HEK293 (cell line): ENCODE measurements at regions not wholly inside any gene's neighbourhood (a gene's known extent, or its start where the extent isn't known, plus 50 kb on each side); places are given as distances from the start of the nearest gene placed in this dataset.

Experiments used
- CTCF ChIA-PET: fragments of 350-600 bp; formaldehyde crosslinking; extraction: SDS; loops from one replicate; lab custom pipeline; 2021; ENCODE audit warnings: antibody characterized with exemption; lab: Yijun Ruan, JAX
- POLR2A ChIA-PET: fragments of 300-600 bp; formaldehyde crosslinking; extraction: SDS; loops from one replicate; lab custom pipeline; 2020; ENCODE audit warnings: antibody characterized with exemption, inconsistent platforms; lab: Yijun Ruan, JAX
- H3K27ac ChIP-seq: fragments of 200-500 bp; sonication (Bioruptor generic); 2 replicates; pipeline ENCODE4 v1.5.1; 2014; ENCODE audit warnings: low read depth, low read length, control low read depth, inconsistent platforms; ENCODE audit errors: extremely low read depth
- H3K36me3 ChIP-seq, 2 experiments: fragments of 200-500 bp in 1 of 2; sonication (Bioruptor generic) in 1 of 2; 1 replicate in 1 of 2; 2 replicates in 1 of 2; pipeline ENCODE4 v1.5.1; 2014 to 2017; ENCODE audit warnings: inconsistent platforms in 2 of 2, low read length in 2 of 2; ENCODE audit not compliant: control insufficient read depth in 2 of 2, insufficient read depth in 1 of 2
- H3K4me1 ChIP-seq: fragments of 200-500 bp; sonication (Bioruptor generic); 2 replicates; pipeline ENCODE4 v1.5.1; 2014; ENCODE audit warnings: mild to moderate bottlenecking, low read length, inconsistent platforms; ENCODE audit not compliant: control insufficient read depth, insufficient read depth
- H3K4me3 ChIP-seq: 2 replicates; pipeline ENCODE4 v1.5.1; 2011; ENCODE audit warnings: low read depth, mild to moderate bottlenecking, control low read depth, low read length, moderate library complexity
- H3K9me3 ChIP-seq: fragments of 200-500 bp; sonication (Bioruptor generic); 2 replicates; pipeline ENCODE4 v1.5.1; 2014; ENCODE audit warnings: low read depth, low read length, inconsistent platforms; ENCODE audit not compliant: control insufficient read depth, insufficient read depth
- CTCF ChIP-seq: fragments of 450-650 bp; formaldehyde crosslinking; IDR thresholded peaks from 2 replicates; pipeline ENCODE4 v1.5.1; 2016; ENCODE audit warnings: missing biosample characterization, missing genetic modification characterization
- GLIS1 ChIP-seq: fragments of 450-650 bp; formaldehyde crosslinking; IDR thresholded peaks from 2 replicates; pipeline ENCODE4 v1.5.1; 2016; ENCODE audit warnings: missing biosample characterization, missing genetic modification characterization
- HOXA7 ChIP-seq: sonication (generic); formaldehyde crosslinking; IDR thresholded peaks from 2 replicates; pipeline ENCODE4 v1.8.1; 2022; ENCODE audit warnings: missing genetic modification reagents, borderline replicate concordance
- MYNN ChIP-seq: fragments of 450-650 bp; formaldehyde crosslinking; IDR thresholded peaks from 2 replicates; pipeline ENCODE4 v1.5.1; 2016; ENCODE audit warnings: missing biosample characterization, missing genetic modification characterization, borderline replicate concordance
- SP3 ChIP-seq: fragments of 450-650 bp; formaldehyde crosslinking; IDR thresholded peaks from 2 replicates; pipeline ENCODE4 v1.5.1; 2016; ENCODE audit warnings: missing biosample characterization, missing genetic modification characterization
- ZBTB1 ChIP-seq: fragments of 450-650 bp; formaldehyde crosslinking; IDR thresholded peaks from 2 replicates; pipeline ENCODE4 v1.5.1; 2016; ENCODE audit warnings: missing biosample characterization, missing genetic modification characterization
- ZBTB20 ChIP-seq: fragments of 450-650 bp; formaldehyde crosslinking; IDR thresholded peaks from 2 replicates; pipeline ENCODE4 v1.5.1; 2016; ENCODE audit warnings: missing biosample characterization, missing genetic modification characterization
- ZNF133 ChIP-seq: fragments of 450-650 bp; formaldehyde crosslinking; IDR thresholded peaks from 2 replicates; pipeline ENCODE4 v1.5.1; 2016; ENCODE audit warnings: missing biosample characterization, missing genetic modification characterization
- ZNF23 ChIP-seq: fragments of 450-650 bp; formaldehyde crosslinking; IDR thresholded peaks from 2 replicates; pipeline ENCODE4 v1.5.1; 2016; ENCODE audit warnings: missing biosample characterization, missing genetic modification characterization, borderline replicate concordance
- ZNF248 ChIP-seq: fragments of 450-650 bp; formaldehyde crosslinking; IDR thresholded peaks from 2 replicates; pipeline ENCODE4 v1.5.1; 2017; ENCODE audit warnings: missing biosample characterization, missing genetic modification characterization
- ZNF596 ChIP-seq: fragments of 450-650 bp; IDR thresholded peaks from 2 replicates; pipeline ENCODE4 v1.5.0; 2018; ENCODE audit warnings: missing biosample characterization, mild to moderate bottlenecking, missing genetic modification characterization, moderate library complexity
- ZNF621 ChIP-seq: fragments of 450-650 bp; formaldehyde crosslinking; IDR thresholded peaks from 2 replicates; pipeline ENCODE4 v1.5.1; 2017; ENCODE audit warnings: missing biosample characterization, missing genetic modification characterization
- TF ChIP-seq, protein P1 (sequence below): fragments of 450-650 bp; formaldehyde crosslinking; IDR thresholded peaks from 2 replicates; pipeline ENCODE4 v1.5.1; 2016; ENCODE audit warnings: missing biosample characterization, missing genetic modification characterization, low read depth
- TF ChIP-seq, protein P2 (sequence below): fragments of 450-650 bp; formaldehyde crosslinking; IDR thresholded peaks from 2 replicates; pipeline ENCODE4 v1.5.1; 2016; ENCODE audit warnings: missing biosample characterization, missing genetic modification characterization
- TF ChIP-seq, protein P3 (sequence below): fragments of 450-650 bp; formaldehyde crosslinking; IDR thresholded peaks from 2 replicates; pipeline ENCODE4 v1.5.1; 2016; ENCODE audit warnings: missing biosample characterization, missing genetic modification characterization, borderline replicate concordance
- TF ChIP-seq, protein P4 (sequence below): fragments of 450-650 bp; formaldehyde crosslinking; IDR thresholded peaks from 2 replicates; pipeline ENCODE4; 2016; ENCODE audit warnings: missing biosample characterization, missing genetic modification characterization
- TF ChIP-seq, protein P5 (sequence below): fragments of 450-650 bp; formaldehyde crosslinking; IDR thresholded peaks from 2 replicates; pipeline ENCODE4 v1.5.1; 2016; ENCODE audit warnings: missing biosample characterization, missing genetic modification characterization

GRCh38 chr9:81074221-81074620 lies 615.1 kb downstream of the TLE1 start (continued):
- TF ChIP-seq, protein P1, sequence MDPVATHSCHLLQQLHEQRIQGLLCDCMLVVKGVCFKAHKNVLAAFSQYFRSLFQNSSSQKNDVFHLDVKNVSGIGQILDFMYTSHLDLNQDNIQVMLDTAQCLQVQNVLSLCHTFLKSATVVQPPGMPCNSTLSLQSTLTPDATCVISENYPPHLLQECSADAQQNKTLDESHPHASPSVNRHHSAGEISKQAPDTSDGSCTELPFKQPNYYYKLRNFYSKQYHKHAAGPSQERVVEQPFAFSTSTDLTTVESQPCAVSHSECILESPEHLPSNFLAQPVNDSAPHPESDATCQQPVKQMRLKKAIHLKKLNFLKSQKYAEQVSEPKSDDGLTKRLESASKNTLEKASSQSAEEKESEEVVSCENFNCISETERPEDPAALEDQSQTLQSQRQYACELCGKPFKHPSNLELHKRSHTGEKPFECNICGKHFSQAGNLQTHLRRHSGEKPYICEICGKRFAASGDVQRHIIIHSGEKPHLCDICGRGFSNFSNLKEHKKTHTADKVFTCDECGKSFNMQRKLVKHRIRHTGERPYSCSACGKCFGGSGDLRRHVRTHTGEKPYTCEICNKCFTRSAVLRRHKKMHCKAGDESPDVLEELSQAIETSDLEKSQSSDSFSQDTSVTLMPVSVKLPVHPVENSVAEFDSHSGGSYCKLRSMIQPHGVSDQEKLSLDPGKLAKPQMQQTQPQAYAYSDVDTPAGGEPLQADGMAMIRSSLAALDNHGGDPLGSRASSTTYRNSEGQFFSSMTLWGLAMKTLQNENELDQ (tag by site-specific recombination): no peak
- TF ChIP-seq, protein P2, sequence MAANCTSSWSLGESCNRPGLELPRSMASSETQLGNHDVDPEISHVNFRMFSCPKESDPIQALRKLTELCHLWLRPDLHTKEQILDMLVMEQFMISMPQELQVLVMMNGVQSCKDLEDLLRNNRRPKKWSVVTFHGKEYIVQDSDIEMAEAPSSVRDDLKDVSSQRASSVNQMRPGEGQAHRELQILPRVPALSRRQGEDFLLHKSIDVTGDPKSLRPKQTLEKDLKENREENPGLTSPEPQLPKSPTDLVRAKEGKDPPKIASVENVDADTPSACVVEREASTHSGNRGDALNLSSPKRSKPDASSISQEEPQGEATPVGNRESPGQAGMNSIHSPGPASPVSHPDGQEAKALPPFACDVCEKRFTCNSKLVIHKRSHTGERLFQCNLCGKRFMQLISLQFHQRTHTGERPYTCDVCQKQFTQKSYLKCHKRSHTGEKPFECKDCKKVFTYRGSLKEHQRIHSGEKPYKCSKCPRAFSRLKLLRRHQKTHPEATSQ (tag by site-specific recombination): no peak
- TF ChIP-seq, all 188 proteins: peak for 0

DNA sequence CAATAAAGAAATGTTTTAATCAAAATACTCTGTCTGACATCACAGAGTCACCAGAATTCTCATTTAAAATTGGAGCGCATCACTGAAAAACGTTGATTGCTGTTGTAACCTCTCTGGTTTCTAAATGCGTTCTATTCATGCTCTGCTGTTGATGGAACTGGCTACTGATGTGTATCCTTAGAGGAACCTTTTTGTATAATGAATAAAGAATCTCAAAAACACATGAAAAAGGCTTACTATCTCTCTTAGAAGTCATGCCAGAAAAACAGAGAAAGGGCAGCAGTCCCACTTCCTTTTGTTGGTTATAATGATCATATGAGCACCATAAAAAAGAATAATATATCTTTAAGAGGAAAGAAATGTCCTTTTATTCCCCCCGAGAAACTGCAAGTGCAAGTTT lies 615.5 kb downstream of the TLE1 start:
- CTCF ChIA-PET: interaction anchor here (0.6 kb wide), 1 partner anchor 13 kb away, joined by 3 read pairs; no protein-coding TSS in a partner anchor

More for the DNA sequence above, 615.5 kb downstream of the TLE1 start:
- POLR2A ChIA-PET: no interaction called here
- Histone ChIP-seq H3K36me3 (no peaks in the 10 kb centered on the region), H3K4me3 (no peak overlapping the region), H3K4me1 (no peaks in the 10 kb centered on the region)
- TF ChIP-seq ZNF133 (tag by site-specific recombination) (no peak), MYNN (tag by site-specific recombination) (no peak), GLIS1 (tag by site-specific recombination) (no peak), HOXA7 (no peak), SP3 (tag by site-specific recombination) (no peak), ZBTB1 (tag by site-specific recombination) (no peak), ZNF248 (tag by site-specific recombination) (no peak), CTCF (tag by site-specific recombination) (no peak), ZBTB20 (tag by site-specific recombination) (no peak), ZNF621 (tag by site-specific recombination) (no peak), ZNF596 (no peak), ZNF23 (tag by site-specific recombination) (no peak)
- TF ChIP-seq, protein P3, sequence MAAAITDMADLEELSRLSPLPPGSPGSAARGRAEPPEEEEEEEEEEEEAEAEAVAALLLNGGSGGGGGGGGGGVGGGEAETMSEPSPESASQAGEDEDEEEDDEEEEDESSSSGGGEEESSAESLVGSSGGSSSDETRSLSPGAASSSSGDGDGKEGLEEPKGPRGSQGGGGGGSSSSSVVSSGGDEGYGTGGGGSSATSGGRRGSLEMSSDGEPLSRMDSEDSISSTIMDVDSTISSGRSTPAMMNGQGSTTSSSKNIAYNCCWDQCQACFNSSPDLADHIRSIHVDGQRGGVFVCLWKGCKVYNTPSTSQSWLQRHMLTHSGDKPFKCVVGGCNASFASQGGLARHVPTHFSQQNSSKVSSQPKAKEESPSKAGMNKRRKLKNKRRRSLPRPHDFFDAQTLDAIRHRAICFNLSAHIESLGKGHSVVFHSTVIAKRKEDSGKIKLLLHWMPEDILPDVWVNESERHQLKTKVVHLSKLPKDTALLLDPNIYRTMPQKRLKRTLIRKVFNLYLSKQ: no peak
- TF ChIP-seq, protein P4, sequence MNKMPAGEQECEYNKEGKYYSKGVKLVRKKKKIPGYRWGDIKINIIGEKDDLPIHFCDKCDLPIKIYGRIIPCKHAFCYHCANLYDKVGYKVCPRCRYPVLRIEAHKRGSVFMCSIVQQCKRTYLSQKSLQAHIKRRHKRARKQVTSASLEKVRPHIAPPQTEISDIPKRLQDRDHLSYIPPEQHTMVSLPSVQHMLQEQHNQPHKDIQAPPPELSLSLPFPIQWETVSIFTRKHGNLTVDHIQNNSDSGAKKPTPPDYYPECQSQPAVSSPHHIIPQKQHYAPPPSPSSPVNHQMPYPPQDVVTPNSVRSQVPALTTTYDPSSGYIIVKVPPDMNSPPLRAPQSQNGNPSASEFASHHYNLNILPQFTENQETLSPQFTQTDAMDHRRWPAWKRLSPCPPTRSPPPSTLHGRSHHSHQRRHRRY (tag by site-specific recombination): no peak
- TF ChIP-seq, protein P5, sequence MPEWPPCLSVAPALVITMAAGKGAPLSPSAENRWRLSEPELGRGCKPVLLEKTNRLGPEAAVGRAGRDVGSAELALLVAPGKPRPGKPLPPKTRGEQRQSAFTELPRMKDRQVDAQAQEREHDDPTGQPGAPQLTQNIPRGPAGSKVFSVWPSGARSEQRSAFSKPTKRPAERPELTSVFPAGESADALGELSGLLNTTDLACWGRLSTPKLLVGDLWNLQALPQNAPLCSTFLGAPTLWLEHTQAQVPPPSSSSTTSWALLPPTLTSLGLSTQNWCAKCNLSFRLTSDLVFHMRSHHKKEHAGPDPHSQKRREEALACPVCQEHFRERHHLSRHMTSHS (tag by site-specific recombination): no peak
- TF ChIP-seq, protein P1 (tag by site-specific recombination): no peak
- TF ChIP-seq, all 188 proteins: peak for 0
- Histone ChIP-seq H3K27ac (no peak overlapping the region), H3K9me3 (no peaks in the 10 kb centered on the region)
